Neural crest cell (in vitro differentiated cells): ENCODE measurements at regions not wholly inside any gene's neighbourhood (a gene's known extent, or its start where the extent isn't known, plus 50 kb on each side); places are given as distances from the start of the nearest gene placed in this dataset.
A peak's percentile ranks its signal among the peaks of the same experiment; 100 is the strongest.

Source experiments
- DNase-seq: peaks from one replicate; pipeline ENCODE4 v3.0.0; 2021; ENCODE audit warnings: low read depth, mixed read lengths, low spot score
- H3K27ac Mint-ChIP-seq: one replicate; pipeline ENCODE4 v1.8.0; 2021; ENCODE audit warnings: mild to moderate bottlenecking, mixed read lengths; ENCODE audit not compliant: unreplicated experiment
- H3K27me3 Mint-ChIP-seq: 2 replicates; pipeline ENCODE4 v1.8.0; 2021; ENCODE audit warnings: low read depth, mild to moderate bottlenecking, mixed read lengths
- H3K36me3 Mint-ChIP-seq: 2 replicates; pipeline ENCODE4 v1.8.0; 2021; ENCODE audit warnings: low read depth, mild to moderate bottlenecking, mixed read lengths
- H3K4me1 Mint-ChIP-seq: 2 replicates; pipeline ENCODE4 v1.8.0; 2021; ENCODE audit warnings: mixed read lengths
- H3K4me3 Mint-ChIP-seq: one replicate; pipeline ENCODE4 v1.8.0; 2021; ENCODE audit warnings: mild to moderate bottlenecking, mixed read lengths
- H3K9me3 Mint-ChIP-seq: 2 replicates; pipeline ENCODE4 v1.8.0; 2021; ENCODE audit warnings: mixed read lengths
- CTCF ChIP-seq: fragments of 200-600 bp; sonication (generic); conservative IDR thresholded peaks from 2 replicates; pipeline ENCODE4 v1.5.0; 2021; ENCODE audit warnings: antibody characterized with exemption, mild to moderate bottlenecking

DNA sequence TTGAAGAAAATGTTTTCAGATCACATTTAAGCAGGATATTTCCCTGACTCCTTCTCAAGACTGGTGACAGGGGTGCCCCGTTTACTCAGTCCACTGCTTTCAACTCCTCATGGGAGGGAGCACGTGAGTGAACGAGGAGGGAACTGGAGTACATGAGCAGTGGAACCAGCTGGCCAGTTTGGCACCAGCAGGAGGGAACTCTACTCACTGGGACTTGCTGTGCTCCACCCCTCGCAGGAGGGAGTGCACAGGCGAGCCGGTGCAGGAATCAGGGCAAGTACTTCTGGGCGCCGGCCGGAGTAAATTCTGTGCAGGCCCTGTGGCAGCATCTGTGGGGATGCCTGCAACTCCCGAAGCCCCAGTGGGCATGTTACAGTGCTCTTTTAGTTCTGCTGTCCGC lies 1941.1 kb upstream of the C9orf72 start:
- Mint-ChIP-seq H3K4me1 (peaks cover 25% of the 10 kb centered on the region), H3K9me3 (peaks cover 3% of the 10 kb centered on the region), H3K27ac (peak overlapping the region; percentile 50), H3K4me3 (no peak overlapping the region), H3K27me3 (no peaks in the 10 kb centered on the region), H3K36me3 (peaks cover 4% of the 10 kb centered on the region)
- no peak for TF ChIP-seq CTCF
- DNase-seq: no peak

- Mint-ChIP-seq H3K36me3 (peaks cover 4% of the 10 kb centered on the region), H3K4me3 (no peak overlapping the region), H3K27ac (no peak overlapping the region), H3K27me3 (no peaks in the 10 kb centered on the region), H3K4me1 (peaks cover 25% of the 10 kb centered on the region), H3K9me3 (peaks cover 3% of the 10 kb centered on the region)
- TF ChIP-seq CTCF: no peak
- no peak for DNase-seq
These were observed 1941.6 kb upstream of the C9orf72 start for GRCh38 chr9:29514862-29515261.

DNA sequence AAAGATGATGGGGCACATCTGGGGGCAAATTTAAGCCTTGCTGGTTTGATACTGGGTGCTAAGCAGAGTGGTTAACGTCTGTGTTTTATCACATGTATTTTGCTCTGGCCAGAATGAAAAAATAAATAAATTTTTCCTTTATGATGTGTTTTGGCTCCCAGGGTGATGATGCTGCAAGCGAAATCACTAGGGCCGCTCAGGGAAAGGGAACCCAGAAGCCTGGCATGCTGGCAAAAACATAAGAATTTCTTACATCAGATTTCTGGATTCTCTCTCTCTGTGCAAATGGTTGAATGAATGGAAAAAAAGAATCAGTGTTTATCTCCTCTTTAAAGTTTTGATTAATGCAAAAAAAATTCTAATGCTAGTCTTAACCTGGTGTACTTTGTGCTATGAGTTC lies 1975.2 kb upstream of the C9orf72 start:
- H3K27ac Mint-ChIP-seq: no peak overlapping the region
- H3K4me1 Mint-ChIP-seq: no peaks in the 10 kb centered on the region
- no peak for DNase-seq
- no peak overlapping the region for H3K4me3 Mint-ChIP-seq
- no peaks in the 10 kb centered on the region for H3K36me3 Mint-ChIP-seq
- TF ChIP-seq CTCF: no peak
- no peaks in the 10 kb centered on the region for H3K9me3 Mint-ChIP-seq
- H3K27me3 Mint-ChIP-seq: no peaks in the 10 kb centered on the region

DNA sequence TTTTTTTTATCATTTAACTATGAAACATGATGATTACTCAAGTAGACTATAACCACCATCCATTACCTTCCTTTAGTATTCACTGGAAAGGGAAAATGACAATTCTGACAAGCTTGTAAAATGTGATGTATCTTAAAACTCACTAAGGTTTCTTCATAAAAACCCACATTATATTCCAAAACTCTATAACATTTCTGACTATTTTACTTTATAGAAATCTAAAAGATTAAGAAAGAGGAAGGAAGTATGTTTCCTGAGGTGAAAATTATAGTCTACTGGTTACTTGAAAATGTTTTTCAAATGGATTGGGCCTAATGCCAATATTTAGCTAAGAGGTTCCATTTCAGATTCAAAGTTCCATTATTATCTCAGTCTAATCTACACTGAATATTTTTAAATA lies 1982.2 kb upstream of the C9orf72 start:
- TF ChIP-seq CTCF: no peak
- no peak overlapping the region for H3K4me3 Mint-ChIP-seq

DNA sequence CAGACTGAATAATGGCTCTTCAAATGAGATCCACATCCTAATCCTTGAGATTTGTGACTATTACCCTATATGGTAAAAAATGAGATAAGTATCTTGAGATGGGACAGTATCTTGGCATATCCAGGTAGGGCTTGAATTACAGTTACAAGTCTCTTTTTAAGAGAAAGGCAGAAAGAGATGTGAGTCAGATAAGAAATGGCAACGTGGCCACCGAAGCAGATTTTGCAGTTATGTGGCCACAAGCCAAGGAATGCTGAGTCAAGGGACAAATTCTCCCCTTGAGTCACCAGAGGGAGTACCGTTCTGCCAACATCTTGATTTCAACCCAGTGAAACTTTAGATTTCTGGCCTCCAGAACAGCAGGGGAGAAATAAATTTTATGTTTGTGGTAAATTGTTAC lies 1983.0 kb upstream of the C9orf72 start:
- Mint-ChIP-seq H3K4me1 (no peaks in the 10 kb centered on the region), H3K4me3 (no peak overlapping the region), H3K36me3 (no peaks in the 10 kb centered on the region), H3K27ac (no peak overlapping the region), H3K27me3 (no peaks in the 10 kb centered on the region), H3K9me3 (peaks cover 5% of the 10 kb centered on the region)
- DNase-seq: no peak
- no peak for TF ChIP-seq CTCF

More for the DNA sequence above, 1982.2 kb upstream of the C9orf72 start:
- no peak for DNase-seq
- H3K9me3 Mint-ChIP-seq: peaks cover 5% of the 10 kb centered on the region
- H3K27ac Mint-ChIP-seq: no peak overlapping the region
- no peaks in the 10 kb centered on the region for H3K36me3 Mint-ChIP-seq
- H3K27me3 Mint-ChIP-seq: no peaks in the 10 kb centered on the region
- no peaks in the 10 kb centered on the region for H3K4me1 Mint-ChIP-seq

- no peak overlapping the region for H3K4me3 Mint-ChIP-seq
- no peaks in the 10 kb centered on the region for H3K27me3 Mint-ChIP-seq
- H3K9me3 Mint-ChIP-seq: peaks cover 5% of the 10 kb centered on the region
- no peaks in the 10 kb centered on the region for H3K4me1 Mint-ChIP-seq
- DNase-seq: no peak
- TF ChIP-seq CTCF: no peak
- H3K36me3 Mint-ChIP-seq: no peaks in the 10 kb centered on the region
- H3K27ac Mint-ChIP-seq: no peak overlapping the region
These were observed 1983.5 kb upstream of the C9orf72 start for GRCh38 chr9:29556746-29557145.
